K562 (cell line): ENCODE measurements at regions not wholly inside any gene's neighbourhood (a gene's known extent, or its start where the extent isn't known, plus 50 kb on each side); places are given as distances from the start of the nearest gene placed in this dataset.

Source experiments
- ATAC-seq: fragments of 200-7000 bp; cut with Tn5 transposase; 3 replicates; pipeline ENCODE4 v1.9.1; 2020; ENCODE audit warnings: moderate library complexity
- BruUV-seq: library from RNA; stranded (reverse); fragments of 400-500 nt; replicated peaks from 2 replicates; lab custom pipeline; 2021; lab: Mats Ljungman, UMichigan
- CTCF ChIA-PET: fragments of 300-600 bp; formaldehyde crosslinking; extraction: SDS; loops from one replicate; lab custom pipeline; 2021; ENCODE audit warnings: low intra/inter-chr PET ratio; lab: Yijun Ruan, JAX
- POLR2A ChIA-PET: fragments of 300-600, 350-650 bp; sonication (Branson Sonifier 250); formaldehyde crosslinking; extraction: SDS; loops from one replicate; lab custom pipeline; 2021; ENCODE audit warnings: antibody characterized with exemption, inconsistent platforms; lab: Yijun Ruan, JAX
- DNase-seq, 4 experiments: peaks; one replicate each; pipeline versions ENCODE4 v3.0.0 to v3.0.0-alpha.2; 2011 to 2018; ENCODE audit warnings: low spot score in 3 of 4, mixed read lengths in 3 of 4; ENCODE audit errors: extremely low read depth in 1 of 4
- FAIRE-seq: peaks from 2 replicates; lab custom pipeline; 2011; peaks lifted over from hg19 to GRCh38; lab: Jason Lieb, UNC
- H2AFZ ChIP-seq: 2 replicates; pipeline ENCODE4 v1.6.0; 2011; ENCODE audit warnings: low read depth, low read length, control low read depth, inconsistent platforms
- H3K27ac ChIP-seq: fragments of 200-600 bp; 3 replicates; pipeline ENCODE4 v1.8.0; 2011; ENCODE audit warnings: low read depth, mild to moderate bottlenecking, control low read depth, inconsistent platforms, low read length, moderate library complexity, mixed read lengths; ENCODE audit errors: extremely low read depth
- H3K27me3 ChIP-seq, 2 experiments: fragments of 300-600 bp in 1 of 2; 2 replicates in 1 of 2; 3 replicates in 1 of 2; pipeline versions ENCODE4 v1.6.0 to v1.8.0; 2011; ENCODE audit warnings: inconsistent platforms in 2 of 2, low read length in 2 of 2, mild to moderate bottlenecking in 1 of 2, mixed read lengths in 1 of 2, moderate library complexity in 1 of 2; ENCODE audit not compliant: control insufficient read depth in 2 of 2, insufficient read depth in 2 of 2
- H3K36me3 ChIP-seq: fragments of 300-600 bp; 3 replicates; pipeline ENCODE4 v1.8.0; 2011; ENCODE audit warnings: mild to moderate bottlenecking, low read length, inconsistent platforms; ENCODE audit not compliant: control insufficient read depth, insufficient read depth
- H3K4me1 ChIP-seq, 2 experiments: fragments of 200-600 bp in 1 of 2; replicated peaks in 1 of 2; 2 replicates in 1 of 2; 3 replicates in 1 of 2; pipeline versions ENCODE4 v1.5.1 to v1.8.0; 2011; ENCODE audit warnings: inconsistent platforms in 2 of 2, low read length in 2 of 2, mild to moderate bottlenecking in 1 of 2, mixed read lengths in 1 of 2, moderate library complexity in 1 of 2; ENCODE audit not compliant: control insufficient read depth in 2 of 2, insufficient read depth in 2 of 2
- H3K4me2 ChIP-seq: 2 replicates; pipeline ENCODE4 v1.6.1; 2011; ENCODE audit warnings: low read length, control low read depth, inconsistent platforms, mixed read lengths; ENCODE audit not compliant: insufficient read depth
- H3K4me3 ChIP-seq: fragments of 200-600 bp; sonication (generic), shearing (Covaris generic); 2 replicates; pipeline ENCODE4 v1.5.1; 2016; ENCODE audit warnings: control low read depth, inconsistent platforms
- H3K79me2 ChIP-seq: fragments of 200-600 bp; 3 replicates; pipeline ENCODE4 v1.8.0; 2011; ENCODE audit warnings: low read length, inconsistent platforms; ENCODE audit not compliant: control insufficient read depth, insufficient read depth
- H3K9ac ChIP-seq, 2 experiments: 2 replicates each; pipeline versions ENCODE4 v1.6.0 to v1.6.1; 2011; ENCODE audit warnings: low read depth in 2 of 2, low read length in 2 of 2, control low read depth in 1 of 2, inconsistent platforms in 1 of 2, mild to moderate bottlenecking in 1 of 2, mixed read lengths in 1 of 2; ENCODE audit not compliant: insufficient read depth in 1 of 2
- H3K9me1 ChIP-seq: one replicate; pipeline ENCODE4 v1.6.0; 2011; ENCODE audit warnings: inconsistent platforms, mild to moderate bottlenecking, low read length, moderate library complexity; ENCODE audit not compliant: control insufficient read depth, insufficient read depth
- H3K9me3 ChIP-seq: replicated peaks from 2 replicates; pipeline ENCODE4 v1.5.1; 2011; ENCODE audit warnings: low read depth, low read length, inconsistent platforms; ENCODE audit not compliant: control insufficient read depth, insufficient read depth
- H4K20me1 ChIP-seq: replicated peaks from 2 replicates; pipeline ENCODE4 v1.6.1; 2011; ENCODE audit warnings: low read length, inconsistent platforms, mixed read lengths; ENCODE audit not compliant: control insufficient read depth, insufficient read depth
- BRF1 ChIP-seq: IDR thresholded peaks from 3 replicates; pipeline ENCODE4 v1.6.1; 2011; ENCODE audit warnings: borderline replicate concordance, mild to moderate bottlenecking; ENCODE audit not compliant: insufficient read length; ENCODE audit errors: extremely low read depth
- MED1 ChIP-seq: sonication (generic); formaldehyde crosslinking; IDR thresholded peaks from 2 replicates; pipeline ENCODE4 v1.8.1; 2023; ENCODE audit warnings: missing genetic modification reagents, borderline replicate concordance
- NFIC ChIP-seq: fragments of 450-650 bp; IDR thresholded peaks from 2 replicates; pipeline ENCODE4 v1.6.1; 2017; ENCODE audit warnings: mild to moderate bottlenecking, inconsistent platforms
- ZFP1 ChIP-seq: fragments of 450-650 bp; formaldehyde crosslinking; IDR thresholded peaks from 2 replicates; pipeline ENCODE4 v1.4.0; 2020; ENCODE audit warnings: mild to moderate bottlenecking, mixed read lengths
- ZNF778 ChIP-seq: fragments of 450-650 bp; formaldehyde crosslinking; IDR thresholded peaks from 2 replicates; pipeline ENCODE4 v1.4.0; 2020; ENCODE audit warnings: mild to moderate bottlenecking, moderate library complexity
- WGBS: fragments of 100-300 bp; shearing (Covaris generic); methylation state at CpG from one replicate; pipeline ENCODE4 v1.1.6; 2016; ENCODE audit warnings: low coverage, mixed read lengths; ENCODE audit not compliant: insufficient coverage; ENCODE audit errors: missing lambda C conversion rate; 5-methylcytosine and 5-hydroxymethylcytosine counted together
- in situ Hi-C: fragments of 300-500 bp; cut with MboI; formaldehyde crosslinking; loops from 4 replicates; pipeline ENCODE4 v1.15.0; 2018; ENCODE audit warnings: inconsistent platforms, mixed read lengths
- intact Hi-C: fragments of 100-400 bp; cut with micrococcal nuclease; formaldehyde crosslinking; loops from 2 replicates; pipeline ENCODE4 v1.14.2; 2022

DNA sequence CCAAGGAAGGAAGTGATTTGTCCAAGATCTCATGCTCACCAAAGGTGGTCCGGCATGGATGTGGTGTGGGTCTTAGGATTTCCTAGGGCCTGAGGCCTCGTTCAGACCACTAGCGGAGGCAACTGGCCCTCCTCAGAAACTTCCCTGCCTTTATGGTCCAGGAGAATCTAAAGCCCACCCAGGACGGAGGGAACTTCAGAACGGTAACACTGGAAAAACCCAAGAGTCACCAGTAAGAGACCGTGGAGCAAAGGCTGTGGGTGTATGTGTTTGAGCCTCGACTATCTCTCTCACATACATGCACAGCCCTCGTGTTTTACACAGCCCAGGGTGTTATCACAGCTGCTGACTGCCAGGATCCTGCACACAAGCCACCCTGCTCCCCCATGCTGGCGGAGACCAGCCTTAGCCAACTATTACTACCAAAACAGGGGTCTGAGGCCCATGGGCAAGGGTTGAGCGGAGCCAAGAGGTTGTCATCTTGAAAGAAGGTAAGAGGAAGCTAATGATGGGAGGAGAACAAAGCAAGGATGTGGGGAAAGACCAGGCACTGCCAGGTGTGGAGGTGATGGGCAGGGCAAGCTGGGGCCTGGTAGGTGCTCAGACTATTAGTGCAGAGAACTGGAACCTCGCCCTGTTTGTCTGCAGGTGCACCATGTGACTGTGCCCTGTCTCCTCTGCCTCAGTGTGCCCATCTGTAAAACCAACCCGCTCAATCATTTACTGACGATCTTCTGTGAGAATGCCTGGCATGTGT is 170.2 kb upstream of the ZMIZ1 start:
- POLR2A ChIA-PET = interaction anchor here (0.6 kb wide), 1 partner anchor 322 kb away, joined by 3 read pairs; no protein-coding TSS in a partner anchor
- DNase-seq = no peak
- Histone ChIP-seq H3K36me3 (no peaks in the 10 kb centered on the region), H3K9ac (no peak overlapping the region), H3K9me3 (no peaks in the 10 kb centered on the region), H4K20me1 (peaks cover 6% of the 10 kb centered on the region), H3K4me2 (no peak overlapping the region), H3K9me1 (no peaks in the 10 kb centered on the region), H3K79me2 (no peaks in the 10 kb centered on the region), H3K4me3 (no peak overlapping the region), H3K27me3 (peaks cover 26 to 41% of the 10 kb centered on the region in 2 experiments), H3K27ac (no peak overlapping the region), H2AFZ (no peak overlapping the region), H3K4me1 (no peaks in the 10 kb centered on the region)
- in situ Hi-C loops (no loop called here), intact Hi-C loops (no loop called here)
- no peak for FAIRE-seq
- ATAC-seq = no peak
- TF ChIP-seq BRF1 = no peak
- no peak for TF ChIP-seq MED1 (CRISPR knock-in tag)
- no peak for TF ChIP-seq NFIC
- TF ChIP-seq ZFP1 (CRISPR knock-in tag) = no peak
- no peak for TF ChIP-seq ZNF778 (CRISPR knock-in tag)
- no TSS peak for BruUV-seq
- CTCF ChIA-PET = no interaction called here
- 1% methylated on average over 13 of the region's 13 CpGs for WGBS
